IPS DF 19.7 (cell line): ENCODE measurements at regions not wholly inside any gene's neighbourhood (a gene's known extent, or its start where the extent isn't known, plus 50 kb on each side); places are given as distances from the start of the nearest gene placed in this dataset.
"Not testable (repeated sequence)": the region's sequence is repeated elsewhere in the genome, so short reads cannot be mapped to it uniquely, and the experiment has no call there.

ENCODE experiments used
- DNase-seq: peaks from one replicate; pipeline ENCODE4 v3.0.0-alpha.2; 2013; ENCODE audit warnings: low read depth, low spot score

DNA sequence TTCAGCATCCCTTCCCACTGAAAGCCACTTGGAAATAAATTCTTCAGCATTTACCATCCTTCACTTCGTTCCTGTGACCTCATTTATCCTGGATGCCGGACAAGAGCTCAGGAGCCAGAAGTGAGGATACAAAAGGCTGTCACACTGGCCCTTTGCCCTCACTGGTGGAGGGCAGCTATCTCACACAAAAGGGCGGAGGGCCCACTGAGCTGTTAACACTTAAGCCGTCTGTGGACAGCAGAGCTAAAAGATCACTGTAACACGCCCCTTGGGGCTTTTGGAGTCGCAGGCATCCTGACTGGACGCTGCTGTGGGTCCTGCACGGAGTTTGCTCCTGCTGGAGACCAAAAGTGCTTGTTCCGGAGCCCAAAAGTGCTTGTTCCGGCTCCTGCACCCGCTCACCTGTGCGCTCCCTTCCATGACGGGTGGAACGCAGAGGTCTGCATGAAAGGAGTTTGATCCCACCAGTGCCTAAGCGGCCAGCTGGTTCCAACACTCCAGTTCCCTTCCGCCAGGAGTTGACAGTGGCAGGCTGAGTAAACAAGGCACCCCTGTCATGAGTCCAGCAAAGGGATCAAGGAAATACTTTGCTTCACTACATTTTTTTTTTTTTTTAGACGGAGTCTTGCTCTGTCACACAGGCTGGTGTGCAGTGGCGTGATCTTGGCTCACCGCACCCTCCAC lies 572.0 kb upstream of the LINC00305 start:
- DNase-seq, result no peak

DNA sequence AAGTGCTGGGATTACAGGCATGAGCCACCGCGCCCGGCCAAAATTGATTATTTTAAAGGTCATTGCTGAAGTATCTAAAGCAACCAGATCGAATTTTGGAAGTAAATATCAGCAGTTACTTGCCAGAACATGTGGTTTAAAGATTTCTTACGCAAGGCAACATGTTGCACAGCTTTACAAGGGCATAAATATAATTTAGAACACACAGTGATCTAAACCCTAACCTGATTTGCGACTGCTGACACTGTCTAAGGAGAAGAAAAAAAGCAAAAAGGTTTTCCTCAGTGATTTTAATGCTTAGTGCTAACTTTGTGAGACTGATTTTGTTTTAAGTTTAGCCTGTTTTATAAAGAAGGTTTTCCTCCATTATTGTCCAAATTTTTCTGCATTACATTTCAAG lies 569.9 kb upstream of the LINC00305 start:
- DNase-seq, result no peak

DNA sequence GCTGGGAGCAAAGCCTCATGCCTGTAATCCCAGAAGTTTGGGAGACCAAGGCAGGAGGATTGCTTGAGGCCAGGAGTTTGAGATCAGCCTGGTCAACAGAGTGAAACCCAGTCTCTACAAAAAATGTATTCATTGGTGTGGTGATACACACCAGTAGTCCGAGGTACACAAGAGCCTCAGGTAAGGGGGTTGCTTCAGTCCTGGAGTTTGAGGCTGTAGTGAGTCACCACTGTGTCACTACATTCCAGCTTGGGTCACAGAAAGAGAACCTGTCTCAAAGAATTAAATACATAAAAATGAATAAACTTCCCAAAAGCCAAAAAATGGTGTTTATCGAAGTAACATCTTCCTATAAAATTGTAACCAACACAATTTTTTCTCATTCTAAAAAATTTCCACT lies 568.1 kb upstream of the LINC00305 start:
- no peak for DNase-seq

DNA sequence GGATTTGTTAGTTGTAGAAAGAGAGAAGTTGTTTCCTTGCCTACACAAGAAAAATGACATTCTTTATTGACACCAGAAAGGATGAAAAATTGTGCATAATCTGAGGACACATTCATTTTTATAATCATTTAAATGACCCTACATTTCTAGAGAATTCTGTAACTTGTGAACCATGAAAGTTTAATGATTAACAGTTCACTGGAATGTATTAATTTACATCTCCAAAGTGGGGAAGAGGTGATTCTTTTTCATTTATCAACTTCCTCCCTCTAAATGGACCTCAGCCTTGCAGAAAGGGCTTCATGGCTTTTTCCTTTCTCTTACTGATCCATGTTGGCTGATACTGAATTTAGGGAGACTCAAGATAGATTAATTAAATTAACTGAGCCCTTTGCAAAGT lies 565.2 kb upstream of the LINC00305 start:
- no peak for DNase-seq

DNA sequence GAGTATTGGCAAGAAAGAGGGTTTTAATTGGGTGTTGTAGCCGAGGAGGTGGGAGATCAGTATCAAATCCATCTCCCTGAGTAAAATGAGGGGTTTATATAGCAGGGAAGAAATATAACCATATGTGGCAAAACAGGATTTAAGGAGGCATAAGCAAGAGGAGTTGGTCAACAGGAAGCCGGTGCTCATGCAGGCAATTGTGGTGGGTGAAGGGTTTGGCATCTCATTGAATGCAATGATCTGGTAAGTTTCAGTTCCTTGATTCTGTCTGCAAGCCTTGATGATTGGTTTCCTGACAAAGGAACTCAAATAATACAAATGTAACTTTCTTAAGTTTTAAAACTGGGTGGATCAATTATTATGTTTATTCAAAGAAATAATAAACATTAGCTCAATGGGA lies 564.4 kb upstream of the LINC00305 start:
- no peak for DNase-seq

DNA sequence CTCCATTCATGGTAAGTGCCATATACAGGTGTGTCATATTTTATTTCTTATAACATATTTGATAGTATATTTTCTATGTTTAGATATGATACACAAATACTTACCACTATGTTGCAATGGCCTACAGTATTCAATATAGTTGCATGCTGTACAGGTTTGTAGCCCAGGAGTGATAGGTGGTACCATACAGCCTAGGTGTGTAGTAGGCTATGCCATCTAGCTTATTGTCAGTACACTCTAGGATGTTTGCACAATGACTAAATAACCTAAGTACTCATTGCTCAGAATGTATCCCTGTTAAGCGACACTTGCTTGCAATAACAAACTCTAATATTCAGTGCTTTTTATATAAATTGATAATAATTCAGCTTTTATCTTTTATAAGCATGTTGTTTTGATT lies 563.1 kb upstream of the LINC00305 start:
- DNase-seq, result no peak

DNA sequence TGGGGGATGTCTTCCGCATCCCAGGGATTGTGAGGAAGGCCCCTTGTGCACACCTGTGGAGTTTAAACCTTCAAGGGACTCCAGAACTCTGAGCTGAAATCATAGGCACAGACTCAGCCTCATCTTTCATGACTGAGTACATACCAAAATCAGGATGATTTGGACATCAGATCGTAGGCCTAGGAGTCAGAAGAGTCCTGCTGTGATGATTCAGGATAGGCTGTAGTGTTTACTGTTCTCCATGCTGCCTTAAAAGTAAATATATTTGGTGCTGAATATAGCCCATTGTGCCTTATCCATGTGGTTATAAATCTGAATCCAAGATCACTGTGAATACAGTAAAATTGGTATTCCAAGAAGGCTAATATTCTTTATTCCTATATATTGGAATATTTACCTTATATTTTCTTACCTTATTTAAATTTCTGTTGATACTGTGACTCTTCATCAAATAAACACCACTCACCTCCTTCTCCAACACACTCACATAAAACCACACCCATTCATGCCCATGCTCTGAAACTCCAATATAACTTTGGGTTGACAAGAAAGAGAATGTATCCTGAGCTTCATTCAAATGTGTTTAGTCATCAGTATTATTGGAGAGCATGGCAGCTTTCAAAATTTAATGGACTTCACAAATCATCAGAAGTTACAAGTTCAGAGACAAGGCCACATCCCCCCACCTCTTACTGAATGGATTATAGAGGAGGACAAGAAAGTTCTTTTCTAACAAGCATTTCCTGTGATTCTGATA lies 561.4 kb upstream of the LINC00305 start:
- no peak for DNase-seq

DNA sequence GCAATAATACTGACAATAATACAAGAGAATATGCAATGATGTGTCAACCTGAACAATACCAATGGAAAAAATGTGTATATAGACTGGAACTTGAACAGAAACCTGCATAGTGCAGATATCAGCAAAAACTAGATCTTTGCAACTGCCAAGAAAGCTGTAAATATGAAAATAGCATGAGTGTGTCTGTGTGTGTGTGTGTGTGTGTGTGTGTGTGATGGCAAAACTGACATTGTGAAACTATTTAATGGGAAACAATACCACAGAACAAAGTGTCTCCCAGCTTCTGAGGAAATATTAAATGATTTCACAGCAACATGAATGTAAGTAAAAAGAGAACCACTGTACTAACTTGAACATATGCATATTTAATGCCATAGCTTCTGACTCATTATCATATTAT lies 558.2 kb upstream of the LINC00305 start:
- no peak for DNase-seq

DNA sequence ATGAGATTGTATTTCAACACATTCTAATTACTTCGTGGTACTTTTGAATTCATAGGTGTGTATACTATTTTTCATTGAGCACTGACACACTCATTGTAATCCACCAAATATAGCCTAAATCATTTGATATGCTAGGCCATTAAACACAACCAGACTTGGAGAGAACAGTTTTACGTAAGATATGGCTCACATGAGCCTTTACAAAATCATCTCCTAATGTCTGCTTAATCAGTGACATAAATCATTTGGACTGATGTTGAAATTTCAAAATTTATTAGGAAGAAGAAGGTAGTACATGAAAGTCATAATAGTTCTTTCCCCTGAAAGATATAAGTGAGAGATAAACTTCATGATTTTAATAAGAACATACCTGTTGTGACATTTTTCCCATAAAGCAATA lies 550.2 kb upstream of the LINC00305 start:
- DNase-seq, result no peak

DNA sequence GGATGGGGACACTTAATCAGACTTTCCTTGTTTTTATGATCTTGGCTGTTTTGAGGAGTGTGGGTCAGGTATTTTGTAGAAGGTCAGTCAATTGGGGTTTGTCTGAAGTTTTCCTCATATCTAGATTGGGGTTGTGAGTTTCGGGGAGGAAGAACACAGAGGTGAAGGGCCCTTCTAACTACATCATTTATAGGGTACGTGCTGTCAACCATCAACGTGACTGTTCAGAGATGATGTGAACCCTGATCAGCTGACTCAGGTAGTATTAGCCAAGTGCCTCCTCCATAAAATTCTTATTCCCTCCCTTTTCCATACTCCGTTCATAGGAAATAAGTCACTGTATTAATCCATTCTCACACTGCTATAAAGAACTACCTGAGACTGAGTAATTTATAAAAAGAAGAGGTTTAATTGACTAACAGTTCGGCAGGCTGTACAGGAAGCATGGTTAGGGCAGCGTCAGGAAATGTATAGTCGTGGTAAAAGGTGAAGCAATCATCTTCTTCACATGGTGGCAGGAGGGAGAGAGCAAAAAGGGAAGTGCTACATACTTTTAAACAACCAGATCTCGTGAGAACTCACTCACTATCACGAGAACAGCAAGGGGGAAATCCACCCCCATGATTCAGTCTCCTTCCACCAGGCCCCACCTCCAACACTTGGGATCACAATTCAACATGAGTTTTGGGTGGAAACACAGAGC lies 547.1 kb upstream of the LINC00305 start:
- DNase-seq, result no peak

DNA sequence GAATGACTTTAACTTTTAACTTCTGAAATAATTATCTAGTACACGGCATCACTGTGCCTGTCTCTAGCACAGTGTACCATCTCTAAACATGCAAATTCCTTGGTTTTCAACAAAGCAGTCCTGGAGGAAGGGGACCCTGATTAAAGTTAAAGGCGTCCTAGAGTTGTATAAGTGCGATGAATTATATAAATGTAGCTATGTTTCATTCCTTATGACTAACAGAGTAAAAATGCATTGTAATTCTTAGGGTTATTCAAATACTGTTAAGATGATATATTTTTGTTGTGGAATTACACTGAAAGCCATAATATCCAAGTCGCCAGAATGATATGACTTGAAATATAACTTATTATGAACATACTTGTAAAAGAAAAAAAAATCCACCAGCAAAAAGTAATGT lies 544.9 kb upstream of the LINC00305 start:
- no peak for DNase-seq

DNA sequence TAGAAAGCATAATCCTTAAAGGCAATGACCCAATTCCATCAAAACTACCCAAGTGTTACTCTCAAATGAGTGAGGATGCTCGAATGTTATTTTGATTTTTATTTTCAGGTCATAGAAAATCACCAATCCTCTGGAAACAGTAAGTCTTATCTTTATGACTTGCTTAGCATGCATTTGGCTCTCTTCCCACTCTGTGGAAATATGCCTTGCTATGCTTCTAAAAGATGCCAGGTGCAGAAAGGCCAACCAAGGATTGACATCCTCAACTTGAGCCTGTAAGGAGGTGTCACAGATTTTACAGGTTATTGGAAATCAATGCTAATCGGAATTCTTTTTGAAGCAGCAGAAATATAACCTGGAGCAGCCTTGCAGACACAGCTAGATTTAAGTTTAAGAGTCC lies 543.9 kb upstream of the LINC00305 start:
- DNase-seq, result no peak

DNA sequence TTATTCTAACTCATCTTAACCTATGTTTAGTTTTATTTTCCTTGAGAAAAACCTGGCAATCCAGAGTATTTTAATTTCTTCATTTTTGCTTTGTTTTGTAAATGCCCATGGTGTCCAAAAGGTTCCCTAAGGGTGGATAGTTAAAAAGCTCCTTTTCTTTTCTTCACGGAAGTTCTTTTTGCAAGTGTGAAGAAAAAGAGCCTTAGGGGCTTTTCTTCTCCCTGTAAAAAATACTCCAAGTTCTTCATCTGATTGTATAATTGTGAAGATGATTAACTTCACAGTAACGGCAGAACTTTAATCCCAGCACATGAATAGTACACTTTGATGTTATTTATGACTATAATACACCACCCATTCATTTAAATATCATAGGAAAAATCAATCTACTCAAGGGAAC lies 530.2 kb upstream of the LINC00305 start:
- no peak for DNase-seq

DNA sequence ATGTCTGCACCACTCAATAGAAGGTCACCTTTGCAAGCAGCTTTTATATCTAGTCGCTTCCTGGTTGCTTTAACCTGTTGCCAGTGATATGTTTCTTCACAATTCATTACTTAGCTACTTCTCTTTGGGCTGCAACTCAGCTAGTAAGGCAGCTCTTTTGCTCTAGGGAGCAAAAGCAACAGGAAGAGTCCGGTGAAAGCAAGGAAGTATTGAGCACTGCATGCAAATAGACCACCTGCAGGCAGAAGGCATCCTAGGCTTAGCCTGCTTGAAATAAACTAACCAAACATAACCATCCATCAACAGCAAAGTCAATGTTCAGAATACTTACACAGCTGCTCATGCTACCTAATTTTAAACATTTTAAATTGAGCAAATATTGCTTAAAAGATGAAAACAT lies 529.2 kb upstream of the LINC00305 start:
- no peak for DNase-seq

DNA sequence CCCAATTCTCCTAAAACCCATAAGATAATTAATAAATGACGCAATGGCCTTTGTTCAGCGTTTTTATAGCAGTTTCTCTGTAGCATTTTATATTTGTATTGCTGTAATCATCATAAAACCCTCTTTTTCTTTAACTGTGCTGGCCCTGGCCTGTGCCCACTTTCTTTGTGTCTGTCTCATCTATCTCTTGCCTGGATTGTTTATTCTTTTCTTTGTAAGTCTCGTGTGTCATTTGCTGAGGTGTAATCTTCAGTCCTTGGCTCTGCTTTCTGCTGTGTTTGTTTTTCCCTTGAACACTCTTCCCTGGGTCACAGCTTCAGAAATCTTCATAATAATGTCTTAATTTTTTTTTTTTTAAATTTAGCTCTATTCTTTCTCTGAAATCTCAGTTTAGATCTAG lies 525.8 kb upstream of the LINC00305 start:
- DNase-seq, result no peak

DNA sequence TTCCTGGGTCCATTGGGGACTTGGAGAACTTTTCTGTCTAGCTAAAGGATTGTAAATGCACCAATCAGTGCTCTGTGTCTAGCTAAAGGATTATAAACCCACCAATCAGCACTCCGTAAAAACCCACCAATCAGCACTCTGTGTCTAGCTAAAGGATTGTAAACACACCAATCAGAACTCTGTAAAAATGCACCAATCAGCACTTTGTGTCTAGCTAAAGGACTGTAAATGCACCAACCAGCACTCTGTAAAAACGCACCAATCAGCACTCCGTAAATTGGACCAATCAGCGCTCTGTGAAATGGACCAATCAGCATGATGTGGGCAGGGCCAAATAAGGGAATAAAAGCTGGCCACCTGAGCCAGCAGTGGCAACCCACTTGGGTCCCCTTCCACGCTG lies 522.4 kb upstream of the LINC00305 start:
- not testable (repeated sequence) for DNase-seq

DNA sequence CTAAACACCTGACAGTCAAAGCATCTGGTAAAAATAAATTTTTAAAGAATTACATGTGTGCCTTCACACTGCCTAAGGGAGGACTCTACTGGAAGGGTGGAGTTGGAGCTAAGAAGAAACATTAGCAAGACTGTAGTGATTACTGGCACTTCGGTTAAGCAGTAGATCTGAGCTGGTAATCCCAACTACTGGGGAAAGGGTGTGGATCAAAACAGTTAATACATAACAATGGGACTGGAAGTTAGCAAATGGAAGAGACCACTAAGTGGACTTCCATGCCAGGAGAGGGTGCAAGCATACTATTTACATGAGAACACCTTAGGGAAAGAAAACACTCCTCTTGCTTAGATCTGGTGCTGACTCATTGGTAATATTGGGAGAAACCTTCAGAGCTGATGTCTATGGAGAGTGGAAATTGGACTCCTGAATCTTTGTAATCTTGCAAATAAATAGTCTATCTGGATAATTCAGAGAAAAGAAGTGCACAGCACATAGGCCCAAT lies 519.6 kb upstream of the LINC00305 start:
- DNase-seq, result no peak

DNA sequence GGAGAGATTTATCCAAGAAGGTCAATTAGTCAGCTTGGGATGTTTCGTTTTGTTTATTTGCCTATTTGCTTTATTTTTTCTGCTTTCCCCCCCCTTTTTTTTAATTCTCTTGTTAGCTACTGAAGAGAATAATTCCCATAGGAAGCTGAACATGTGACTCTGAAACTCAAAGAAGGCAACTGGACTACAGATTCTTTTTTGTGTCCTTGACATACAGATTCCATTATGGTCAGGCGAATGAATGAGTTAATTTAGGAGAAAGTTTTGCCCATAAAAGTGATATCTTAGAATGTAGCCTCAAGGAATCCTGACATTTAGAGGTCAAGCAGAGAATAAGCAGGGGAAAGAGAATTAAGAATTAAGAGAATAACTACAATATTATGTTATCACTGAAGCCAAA lies 514.2 kb upstream of the LINC00305 start:
- no peak for DNase-seq

DNA sequence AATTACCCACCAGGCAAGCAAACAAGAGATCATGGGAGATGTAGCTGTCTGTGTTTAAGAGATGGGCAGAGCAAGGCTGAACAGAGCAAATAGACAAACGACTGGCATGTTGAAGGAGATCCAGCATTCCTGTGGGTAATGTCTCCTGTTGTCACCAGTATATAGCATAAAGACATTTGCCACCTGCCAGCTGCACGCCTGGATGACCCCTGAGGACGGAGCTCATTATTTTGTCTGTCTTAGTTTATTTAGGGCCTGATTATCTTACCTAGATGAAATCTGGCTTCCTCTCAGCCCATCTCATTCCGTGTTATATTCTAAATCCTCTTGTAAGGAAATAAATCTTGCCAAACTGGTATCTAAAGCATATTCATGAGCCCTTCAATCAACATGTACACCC lies 510.3 kb upstream of the LINC00305 start:
- DNase-seq, result no peak

DNA sequence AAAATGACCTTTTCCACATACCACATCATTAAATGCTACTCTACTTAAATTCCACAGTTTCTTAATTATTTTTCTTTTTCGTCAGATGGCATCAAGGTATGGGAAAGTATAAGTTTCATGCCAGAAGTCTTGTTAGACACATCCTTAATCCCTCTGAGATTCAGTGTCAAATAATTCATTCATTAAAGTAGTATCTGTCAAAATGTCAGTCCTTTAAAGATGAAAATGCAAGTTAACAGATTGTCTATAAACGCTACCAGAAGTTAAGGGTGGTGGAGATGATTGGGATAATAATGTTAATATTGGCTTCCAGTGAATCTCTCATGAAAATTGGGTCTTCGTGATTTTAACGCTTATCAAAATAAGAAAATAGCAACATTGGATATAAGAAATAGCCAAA lies 504.2 kb upstream of the LINC00305 start:
- no peak for DNase-seq

DNA sequence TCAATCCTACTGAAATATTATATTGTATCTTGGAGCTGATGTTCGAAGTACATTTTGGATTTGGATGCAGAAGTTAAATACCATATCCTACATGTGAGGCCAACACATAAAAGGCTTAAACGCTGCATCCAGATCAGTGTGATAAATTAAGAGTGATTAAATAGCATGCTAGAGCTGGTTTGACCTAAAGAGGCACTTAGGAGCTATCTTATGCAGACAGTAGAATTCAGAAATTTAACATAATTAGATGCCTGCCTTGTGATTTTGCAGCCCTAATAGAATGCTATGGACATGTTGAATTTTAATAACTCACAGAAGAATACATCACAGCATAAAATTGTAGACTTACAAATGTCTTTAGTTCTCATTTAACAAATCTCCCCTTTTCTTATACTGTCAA lies 501.2 kb upstream of the LINC00305 start:
- no peak for DNase-seq

DNA sequence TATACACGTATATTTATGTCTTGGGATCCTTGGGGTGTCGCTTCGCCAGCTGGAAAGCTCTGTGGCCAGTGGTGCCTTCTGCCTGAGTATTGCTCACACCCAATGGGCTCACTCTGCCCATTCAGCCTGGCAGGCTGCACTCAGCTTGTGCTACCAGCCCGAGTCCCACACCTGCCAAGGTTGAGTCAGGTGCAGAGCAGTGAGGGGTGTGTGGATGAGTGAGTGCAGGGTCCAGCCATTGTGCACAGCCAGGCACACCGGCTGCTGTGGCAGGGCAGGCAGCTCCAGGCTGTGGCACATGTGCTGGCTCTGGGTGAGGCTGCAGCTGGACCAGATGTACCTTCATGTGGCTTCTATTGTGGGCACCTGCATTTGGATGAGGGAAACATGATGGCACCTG lies 496.9 kb upstream of the LINC00305 start:
- no peak for DNase-seq

DNA sequence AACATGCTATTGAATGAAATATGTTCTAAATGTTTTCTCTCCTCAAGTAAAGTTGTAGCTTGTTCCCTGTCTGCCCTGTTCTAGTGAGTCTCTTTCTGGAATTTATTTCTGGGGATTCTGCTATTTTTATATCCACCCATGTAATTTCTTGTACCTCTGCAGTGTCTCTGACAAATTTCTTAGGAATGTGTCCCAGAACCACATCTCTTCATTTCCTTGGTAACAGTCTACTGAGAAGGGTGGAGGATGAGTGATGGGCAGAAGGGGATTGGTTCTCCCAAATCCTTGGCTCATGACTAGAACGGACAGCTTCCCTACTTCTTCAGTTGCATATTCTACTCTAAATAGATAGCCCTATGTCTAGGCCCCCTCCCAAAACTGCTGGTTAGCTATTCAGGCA lies 490.6 kb upstream of the LINC00305 start:
- no peak for DNase-seq
